ENCODE measurements at regions not wholly inside any gene's neighbourhood (a gene's known extent, or its start where the extent isn't known, plus 50 kb on each side); places are given as distances from the start of the nearest gene placed in this dataset.

GRCh38 chr7:131255242-131255641 lies 72.4 kb upstream of the MKLN1 start:
- TF ChIP-seq CTCF (IDR thresholded peaks at IDR 0.05) (no peak), EZH2 (IDR thresholded peaks at IDR 0.05; ENCODE audit: borderline replicate concordance, insufficient read depth, low read depth, low read length, poor library complexity, severe bottlenecking) (no peak)

All from B cell (primary cell).